Ishikawa (cell line): ENCODE measurements at regions not wholly inside any gene's neighbourhood (a gene's known extent, or its start where the extent isn't known, plus 50 kb on each side); places are given as distances from the start of the nearest gene placed in this dataset.

Source experiments
- CEBPB ChIP-seq: IDR thresholded peaks from 2 replicates; pipeline ENCODE4 v1.6.1; 2012
- CREB1 ChIP-seq: IDR thresholded peaks from 2 replicates; pipeline ENCODE4 v1.6.1; 2012; ENCODE audit warnings: low read depth
- EGR1 ChIP-seq: IDR thresholded peaks from 2 replicates; pipeline ENCODE4 v1.6.1; 2012
- EP300 ChIP-seq: IDR thresholded peaks from 2 replicates; pipeline ENCODE4 v1.6.1; 2012; ENCODE audit warnings: borderline replicate concordance
- FOXM1 ChIP-seq: IDR thresholded peaks from 2 replicates; pipeline ENCODE4 v1.6.1; 2012; ENCODE audit warnings: low read depth, borderline replicate concordance
- MAX ChIP-seq: IDR thresholded peaks from 2 replicates; pipeline ENCODE4 v1.6.1; 2012
- NFIC ChIP-seq: IDR thresholded peaks from 2 replicates; pipeline ENCODE4 v1.6.1; 2012
- RAD21 ChIP-seq: IDR thresholded peaks from 2 replicates; pipeline ENCODE4 v1.6.1; 2012; ENCODE audit warnings: low read depth
- REST ChIP-seq: IDR thresholded peaks from 2 replicates; pipeline ENCODE4 v1.6.1; 2012; ENCODE audit warnings: low read depth, mild to moderate bottlenecking
- TAF1 ChIP-seq: IDR thresholded peaks from 2 replicates; pipeline ENCODE4 v1.6.1; 2012; ENCODE audit warnings: low read depth, mild to moderate bottlenecking
- TCF12 ChIP-seq: IDR thresholded peaks from 2 replicates; pipeline ENCODE4 v1.6.1; 2012; ENCODE audit warnings: low read depth
- TEAD4 ChIP-seq: IDR thresholded peaks from 2 replicates; pipeline ENCODE4 v1.6.1; 2012
- USF1 ChIP-seq: IDR thresholded peaks from 2 replicates; pipeline ENCODE4 v1.6.1; 2012
- YY1 ChIP-seq: IDR thresholded peaks from 2 replicates; pipeline ENCODE4 v1.6.1; 2012; ENCODE audit warnings: low read depth
- ZBTB7A ChIP-seq: IDR thresholded peaks from 2 replicates; pipeline ENCODE4 v1.6.1; 2012; ENCODE audit warnings: low read depth

- TF ChIP-seq YY1 (no peak), USF1 (no peak), EGR1 (no peak), CEBPB (no peak), TEAD4 (no peak), RAD21 (no peak), TAF1 (no peak)
Observed at GRCh38 chr10:42942279-42942950, 134.5 kb upstream of the RET start.

GRCh38 chr10:42943025-42943818 is 133.6 kb upstream of the RET start:
- TF ChIP-seq TCF12, result no peak
- no peak for TF ChIP-seq FOXM1
- no peak for TF ChIP-seq USF1
- no peak for TF ChIP-seq NFIC
- TF ChIP-seq RAD21, result no peak

- TF ChIP-seq USF1 (no peak), CREB1 (no peak), TEAD4 (no peak), REST (no peak), EGR1 (no peak), ZBTB7A (no peak), FOXM1 (no peak), EP300 (no peak)
Observed at GRCh38 chr10:42948040-42948439, 128.8 kb upstream of the RET start.

- TF ChIP-seq MAX (no peak), CREB1 (no peak), CEBPB (no peak), YY1 (no peak), ZBTB7A (no peak), TEAD4 (no peak)
Observed at GRCh38 chr10:42949287-42949686, 127.6 kb upstream of the RET start.

- TF ChIP-seq NFIC (no peak), USF1 (no peak), TAF1 (no peak), ZBTB7A (no peak), CEBPB (no peak), EGR1 (no peak), FOXM1 (no peak), EP300 (no peak), REST (no peak), RAD21 (no peak), YY1 (no peak), TCF12 (no peak), TEAD4 (no peak), CREB1 (no peak)
Observed at GRCh38 chr10:42950606-42951485, 126.0 kb upstream of the RET start.
